ENCODE measurements at regions not wholly inside any gene's neighbourhood (a gene's known extent, or its start where the extent isn't known, plus 50 kb on each side); places are given as distances from the start of the nearest gene placed in this dataset.
A peak's percentile ranks its signal among the peaks of the same experiment; 100 is the strongest.

GRCh38 chr1:172801771-172802322, 142.9 kb downstream of the FASLG start:
- no peak for DNase-seq (ENCODE audit: low read depth, low spot score)

GRCh38 chr1:172809750-172810149, 150.8 kb downstream of the FASLG start:
- no peak for DNase-seq (ENCODE audit: low read depth, low spot score)

- DNase-seq (ENCODE audit: low read depth, low spot score): no peak
Observed at GRCh38 chr1:172810480-172811175, 151.7 kb downstream of the FASLG start.

- DNase-seq (ENCODE audit: low read depth, low spot score): no peak
Observed at GRCh38 chr1:172811694-172812093, 152.8 kb downstream of the FASLG start.

- no peak for DNase-seq (ENCODE audit: low read depth, low spot score)
Observed at GRCh38 chr1:172812118-172812517, 153.2 kb downstream of the FASLG start.

GRCh38 chr1:172813330-172813729, 154.4 kb downstream of the FASLG start:
- no peak for DNase-seq (ENCODE audit: low read depth, low spot score)

- no peak for DNase-seq (ENCODE audit: low read depth, low spot score)
Observed at GRCh38 chr1:172814428-172814827, 155.5 kb downstream of the FASLG start.

- no peak for DNase-seq (ENCODE audit: low read depth, low spot score)
Observed at GRCh38 chr1:172815740-172816139, 156.8 kb downstream of the FASLG start.

GRCh38 chr1:172818841-172819527, 160.1 kb downstream of the FASLG start:
- no peak for DNase-seq (ENCODE audit: low read depth, low spot score)

GRCh38 chr1:172820475-172821158, 161.7 kb downstream of the FASLG start:
- DNase-seq (ENCODE audit: low read depth, low spot score): no peak

GRCh38 chr1:172821609-172822274, 162.8 kb downstream of the FASLG start:
- DNase-seq (ENCODE audit: low read depth, low spot score): no peak

GRCh38 chr1:172822886-172823285, 164.0 kb downstream of the FASLG start:
- DNase-seq (ENCODE audit: low read depth, low spot score): no peak

- peak; percentile 45 for DNase-seq (ENCODE audit: low read depth, low spot score)
Observed at GRCh38 chr1:172823534-172823933, 164.6 kb downstream of the FASLG start.

GRCh38 chr1:172824209-172824608, 165.3 kb downstream of the FASLG start:
- no peak for DNase-seq (ENCODE audit: low read depth, low spot score)

- DNase-seq (ENCODE audit: low read depth, low spot score): peak; percentile 71
Observed at GRCh38 chr1:172826096-172826741, 167.3 kb downstream of the FASLG start.

GRCh38 chr1:172827301-172827700, 168.4 kb downstream of the FASLG start:
- DNase-seq (ENCODE audit: low read depth, low spot score): no peak

- no peak for DNase-seq (ENCODE audit: low read depth, low spot score)
Observed at GRCh38 chr1:172827841-172828240, 168.9 kb downstream of the FASLG start.

- no peak for DNase-seq (ENCODE audit: low read depth, low spot score)
Observed at GRCh38 chr1:172832006-172832725, 173.3 kb downstream of the FASLG start.

- DNase-seq (ENCODE audit: low read depth, low spot score): no peak
Observed at GRCh38 chr1:172833954-172834353, 175.1 kb downstream of the FASLG start.

GRCh38 chr1:172834609-172835008, 175.7 kb downstream of the FASLG start:
- no peak for DNase-seq (ENCODE audit: low read depth, low spot score)

GRCh38 chr1:172835834-172836233, 176.9 kb downstream of the FASLG start:
- no peak for DNase-seq (ENCODE audit: low read depth, low spot score)
